Activated CD8-positive, alpha-beta memory T cell treated with anti-CD3 and anti-CD28 coated beads, Interleukin-2, amount 50 U/mL, for 24 hours (primary cell): ENCODE measurements at regions not wholly inside any gene's neighbourhood (a gene's known extent, or its start where the extent isn't known, plus 50 kb on each side); places are given as distances from the start of the nearest gene placed in this dataset.

Source experiments
- DNase-seq: peaks from one replicate; pipeline ENCODE4 v3.0.0-alpha.2; 2020; ENCODE audit errors: extremely low read depth

DNA sequence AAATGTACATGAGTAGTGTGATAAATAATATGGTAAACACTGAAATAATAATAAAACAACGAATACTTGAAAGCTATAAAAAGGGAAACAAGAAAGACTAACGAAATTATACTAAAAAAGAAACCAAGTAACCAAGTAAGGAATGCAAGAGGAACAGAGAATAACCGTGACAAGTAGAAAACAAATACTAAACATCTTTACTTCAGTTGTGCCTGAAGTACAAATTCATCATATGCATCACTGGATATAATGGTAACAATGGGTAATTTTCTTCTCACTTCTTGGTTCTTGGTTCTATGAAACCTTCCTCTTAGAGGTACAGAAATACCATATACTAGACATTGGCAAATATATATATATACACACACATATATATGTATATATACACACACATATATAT is 1093.6 kb upstream of the B3GALT2 start:
- no peak for DNase-seq

DNA sequence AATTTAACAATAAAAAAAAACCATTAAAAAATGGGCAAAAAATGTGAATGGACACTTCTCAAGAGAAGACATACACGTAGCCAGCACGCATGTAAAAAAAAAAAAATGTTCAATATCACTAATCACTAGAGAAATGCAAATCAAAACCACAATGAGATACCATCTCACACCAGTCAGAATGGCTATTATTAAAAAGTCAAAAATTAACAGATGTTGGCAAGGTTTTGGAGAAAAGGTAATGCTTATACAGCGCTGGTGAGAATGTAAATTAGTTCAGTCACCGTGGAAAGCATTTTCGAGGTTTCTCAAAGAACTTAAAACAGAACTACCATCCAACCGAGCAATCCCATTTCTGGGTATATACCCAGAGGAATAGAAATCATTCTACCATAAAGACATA is 1091.5 kb upstream of the B3GALT2 start:
- DNase-seq, result no peak

- DNase-seq, result no peak
Observed at GRCh38 chr1:194273660-194274059, 1087.2 kb upstream of the B3GALT2 start.

- DNase-seq, result no peak
Observed at GRCh38 chr1:194268839-194269238, 1082.4 kb upstream of the B3GALT2 start.

DNA sequence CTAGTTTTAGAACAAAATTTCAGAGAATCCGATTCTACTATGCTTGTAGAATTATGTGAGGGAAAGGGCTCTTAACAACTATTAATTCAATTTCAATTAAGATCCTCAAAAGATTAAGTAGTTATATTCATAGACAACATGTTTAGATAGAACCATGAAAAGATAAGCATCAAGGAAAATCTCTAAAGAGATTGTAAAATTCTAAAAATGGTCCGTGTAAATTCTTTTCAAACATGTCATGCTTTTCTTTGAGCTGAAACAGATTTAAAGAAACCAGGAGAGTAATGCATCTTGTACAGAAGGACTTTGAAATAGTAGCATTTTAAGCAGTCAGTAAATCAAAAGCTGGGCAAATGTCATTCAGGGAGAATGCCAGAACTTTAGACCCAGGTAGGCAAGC is 1080.6 kb upstream of the B3GALT2 start:
- no peak for DNase-seq

DNA sequence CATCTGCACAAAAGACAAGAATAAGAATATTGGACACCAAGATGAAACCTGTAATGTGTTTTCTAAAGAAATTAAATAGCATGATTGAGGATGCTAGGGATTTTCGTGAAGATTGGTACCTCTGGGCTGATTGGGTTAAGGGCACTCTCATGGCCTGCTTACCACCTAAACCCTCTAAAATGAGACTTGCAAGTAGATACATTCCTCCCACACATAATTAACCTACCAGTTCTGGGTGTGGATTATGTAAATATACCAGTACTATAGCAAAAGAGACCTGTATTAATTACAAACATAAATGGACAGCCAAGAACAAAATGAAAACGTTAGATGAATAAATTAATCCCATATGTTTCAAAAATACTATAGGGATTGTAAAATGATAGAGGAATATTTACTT is 1069.6 kb upstream of the B3GALT2 start:
- DNase-seq, result no peak

DNA sequence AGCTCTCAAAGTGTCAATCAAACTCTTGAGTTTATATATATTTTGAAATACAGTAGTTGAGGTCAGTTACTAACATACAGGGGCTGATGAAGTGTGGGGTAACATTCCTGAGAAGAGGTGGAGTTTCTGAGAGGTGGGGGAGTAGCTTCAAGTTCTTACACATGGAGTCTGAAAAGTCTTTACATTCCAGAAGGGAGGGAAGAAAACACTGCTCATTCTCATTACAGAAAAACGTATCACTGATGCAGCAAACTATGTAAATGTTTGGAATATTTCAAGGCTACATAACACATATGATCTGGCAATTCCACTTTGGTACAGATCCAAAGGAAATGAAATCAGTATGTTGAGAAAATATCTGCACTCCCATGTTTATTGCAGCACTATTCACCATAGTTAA is 1065.8 kb upstream of the B3GALT2 start:
- DNase-seq, result no peak

DNA sequence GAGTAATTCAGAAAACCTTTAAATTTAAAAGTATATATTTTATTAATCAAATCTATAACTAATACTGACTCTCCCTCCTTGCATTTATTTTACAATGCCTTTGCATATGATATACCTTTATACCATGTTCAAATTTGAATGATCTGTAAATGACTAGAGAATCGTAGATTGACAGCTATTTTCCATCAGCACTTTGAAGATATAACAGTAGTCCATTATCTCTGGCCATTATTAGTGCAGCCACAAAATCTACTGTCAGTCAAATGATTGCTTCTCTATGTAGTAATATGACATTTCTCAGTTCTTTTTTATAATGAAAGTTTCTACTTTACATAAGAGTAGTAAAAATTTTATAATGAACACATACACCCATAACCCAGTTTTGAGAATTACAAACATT is 1054.8 kb upstream of the B3GALT2 start:
- no peak for DNase-seq

DNA sequence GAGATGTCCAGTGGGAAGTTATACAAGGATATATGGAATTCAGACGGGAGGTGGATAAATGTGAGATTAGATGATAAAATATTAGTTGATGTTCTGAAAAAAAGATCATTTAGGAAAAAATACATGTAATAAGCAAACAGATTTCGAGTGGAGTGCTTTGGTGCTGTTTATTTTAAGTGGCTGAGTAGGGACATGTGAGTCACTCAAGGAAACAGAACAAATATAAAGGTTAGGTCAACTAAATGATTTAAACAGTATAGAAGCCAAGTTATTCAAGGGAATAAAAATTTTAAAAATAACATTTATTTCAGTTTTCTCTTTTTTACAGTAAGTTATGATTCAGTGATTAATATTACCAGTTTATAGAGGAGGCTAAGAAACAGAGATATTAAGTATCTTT is 1046.7 kb upstream of the B3GALT2 start:
- DNase-seq, result no peak

- DNase-seq, result no peak
Observed at GRCh38 chr1:194230351-194231144, 1044.1 kb upstream of the B3GALT2 start.

DNA sequence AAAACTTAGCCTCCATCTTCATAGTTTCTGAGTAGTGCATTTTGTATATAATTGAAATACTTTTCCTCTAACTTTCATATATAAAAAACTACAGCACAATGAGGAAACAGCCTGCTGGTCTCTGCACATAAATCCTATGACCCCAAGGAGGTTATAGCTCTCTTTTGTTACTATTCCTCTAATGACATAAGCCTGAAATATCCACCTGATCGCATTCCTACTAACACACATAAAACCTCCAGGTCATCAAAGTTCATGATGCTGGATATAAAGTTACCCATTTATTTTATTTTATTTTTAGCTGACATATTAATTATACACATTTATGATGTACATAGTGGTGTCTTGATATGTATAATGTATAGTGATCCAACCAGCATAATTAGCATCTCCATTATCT is 1042.0 kb upstream of the B3GALT2 start:
- DNase-seq, result no peak

GRCh38 chr1:194227161-194227560 is 1040.7 kb upstream of the B3GALT2 start:
- DNase-seq, result no peak

DNA sequence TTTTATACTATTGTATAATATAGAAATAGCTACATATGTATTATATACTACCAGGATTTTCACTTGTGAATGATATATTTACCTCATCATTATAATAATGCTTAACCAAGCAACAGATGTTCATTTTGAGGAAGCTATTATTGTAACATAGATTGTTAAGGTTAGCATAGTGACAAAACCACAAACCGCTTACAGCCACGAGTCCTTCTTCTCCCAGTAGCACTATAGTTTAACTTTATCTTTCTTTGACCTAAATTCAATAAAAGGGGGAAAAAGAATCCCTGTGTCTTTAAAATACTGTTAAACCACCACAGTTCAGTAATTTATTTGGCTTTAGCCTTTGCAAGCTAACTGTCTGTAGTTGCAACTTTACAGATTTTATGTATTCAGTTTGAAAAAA is 1039.4 kb upstream of the B3GALT2 start:
- no peak for DNase-seq

DNA sequence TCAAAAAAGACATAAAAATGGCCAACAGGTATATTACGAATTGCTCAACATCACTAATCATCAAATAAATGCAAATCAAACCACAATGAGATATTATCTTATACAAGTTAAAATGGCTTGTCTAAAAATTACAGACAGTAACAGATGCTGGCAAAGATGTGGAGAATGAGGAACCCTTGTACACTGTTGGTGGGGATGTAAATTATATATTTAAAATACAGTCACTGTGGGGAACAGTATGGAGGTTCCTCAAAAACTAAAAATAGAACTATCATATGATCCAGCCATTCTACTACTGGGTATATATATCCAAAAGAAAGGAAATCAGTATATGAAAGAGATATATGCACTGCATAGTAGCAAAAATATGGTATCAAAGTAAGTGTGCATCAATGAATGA is 1037.2 kb upstream of the B3GALT2 start:
- DNase-seq, result no peak

GRCh38 chr1:194215448-194215847 is 1029.0 kb upstream of the B3GALT2 start:
- no peak for DNase-seq

GRCh38 chr1:194214735-194215134 is 1028.3 kb upstream of the B3GALT2 start:
- no peak for DNase-seq

- no peak for DNase-seq
Observed at GRCh38 chr1:194209920-194210319, 1023.5 kb upstream of the B3GALT2 start.

GRCh38 chr1:194208674-194209073 is 1022.3 kb upstream of the B3GALT2 start:
- no peak for DNase-seq

- DNase-seq, result no peak
Observed at GRCh38 chr1:194196562-194196961, 1010.1 kb upstream of the B3GALT2 start.

DNA sequence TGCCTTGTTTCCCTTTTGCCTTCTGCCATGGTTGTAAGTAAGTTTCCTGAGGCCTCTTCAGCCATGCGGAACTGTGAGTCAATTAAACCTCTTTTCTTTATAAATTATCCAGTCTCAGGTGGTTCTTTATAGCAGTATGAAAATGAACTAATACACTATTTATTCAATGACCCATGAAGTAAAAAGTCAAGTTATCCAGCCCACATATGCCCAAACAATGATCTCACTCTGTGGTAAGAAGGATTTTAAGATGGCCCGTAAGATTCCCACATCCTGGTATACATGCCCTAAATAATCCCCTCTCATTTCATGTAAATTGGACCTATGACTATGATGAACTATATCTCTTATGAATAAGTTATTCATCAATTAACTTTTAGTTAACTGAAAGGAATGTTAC is 1008.3 kb upstream of the B3GALT2 start:
- DNase-seq, result no peak

DNA sequence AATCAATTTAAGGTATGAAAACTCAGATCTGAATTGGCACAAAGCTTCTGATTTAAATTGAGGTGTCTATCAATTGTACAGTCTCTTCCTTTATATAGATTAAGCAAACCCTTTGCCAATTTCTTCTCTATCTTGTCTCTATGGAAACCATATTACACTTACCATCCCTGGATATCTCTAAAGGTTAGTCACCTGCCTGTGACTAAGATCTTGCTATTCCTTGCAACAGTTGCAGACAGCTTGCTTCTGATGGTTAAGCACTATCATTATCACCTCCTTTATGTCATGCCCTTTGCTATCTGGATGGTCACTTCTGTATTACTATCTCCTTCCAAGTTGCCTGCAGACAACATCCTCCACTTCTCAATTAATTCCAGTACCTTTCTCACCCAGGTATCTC is 998.6 kb upstream of the B3GALT2 start:
- DNase-seq, result no peak

- no peak for DNase-seq
Observed at GRCh38 chr1:194184425-194184824, 998.0 kb upstream of the B3GALT2 start.

DNA sequence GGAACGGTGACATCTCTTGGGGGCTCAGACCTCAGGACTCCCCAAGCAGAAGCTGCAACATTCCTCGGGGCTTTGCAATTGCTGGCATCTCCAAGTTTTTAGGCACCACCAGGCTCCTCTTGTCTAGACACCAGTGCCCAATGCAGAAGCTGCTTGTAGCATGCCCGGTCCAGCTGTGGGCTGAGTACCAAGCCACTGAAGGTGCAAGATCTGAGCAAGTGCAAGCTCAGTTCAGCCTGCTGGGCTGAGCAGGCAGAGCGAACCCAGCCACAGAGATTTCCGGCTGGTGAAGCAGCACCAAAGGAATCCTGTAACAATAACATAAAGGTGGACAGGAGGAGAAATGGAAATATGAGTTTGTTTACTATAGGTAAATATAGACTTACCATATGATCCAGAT is 995.4 kb upstream of the B3GALT2 start:
- DNase-seq, result no peak

DNA sequence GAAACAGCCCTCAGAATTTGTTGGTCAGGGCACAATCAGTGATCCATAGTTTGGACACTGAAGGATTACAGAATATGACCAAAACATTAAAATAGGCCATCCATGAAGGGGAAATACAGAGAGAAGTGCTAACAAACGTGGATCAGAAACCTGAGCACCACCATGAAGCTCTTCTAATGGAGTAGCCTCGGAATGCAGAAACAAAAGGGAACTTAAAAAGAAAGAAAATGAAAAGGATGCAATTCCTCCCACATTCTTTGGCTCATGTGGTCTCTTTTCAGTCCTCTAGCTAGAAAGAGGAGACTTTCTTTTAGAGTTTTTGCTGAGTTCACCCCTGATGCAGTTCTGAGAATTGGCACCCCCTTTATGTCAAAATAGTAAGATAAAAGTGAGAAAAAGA is 989.8 kb upstream of the B3GALT2 start:
- no peak for DNase-seq
